HCT116 (cell line): ENCODE measurements at regions not wholly inside any gene's neighbourhood (a gene's known extent, or its start where the extent isn't known, plus 50 kb on each side); places are given as distances from the start of the nearest gene placed in this dataset.

Experiments used
- ATAC-seq: fragments of 200-7000 bp; cut with Tn5 transposase; 2 replicates; pipeline ENCODE4 v1.9.1; 2020; ENCODE audit warnings: mild to moderate bottlenecking, moderate library complexity
- BruUV-seq: library from RNA; stranded (reverse); fragments of 400-500 nt; replicated peaks from 2 replicates; lab custom pipeline; 2021; lab: Mats Ljungman, UMichigan
- CTCF ChIA-PET: fragments of 300-600 bp; sonication (Branson Sonifier 250); formaldehyde crosslinking; loops from one replicate; lab custom pipeline; 2021; ENCODE audit warnings: antibody characterized with exemption; lab: Charles Lee
- POLR2A ChIA-PET: fragments of 300-600, 350-600 bp; sonication (Branson Sonifier 250); formaldehyde crosslinking; loops from one replicate; lab custom pipeline; 2021; ENCODE audit warnings: antibody characterized with exemption; lab: Charles Lee
- RAD21 ChIA-PET, 2 experiments: fragments of 300-600 bp; sonication (Branson Sonifier 250); formaldehyde crosslinking; loops; one replicate each; lab custom pipeline; 2023; ENCODE audit warnings: low total read pairs in 2 of 2; ENCODE audit not compliant: uncharacterized antibody in 2 of 2, unreplicated experiment in 2 of 2, low non-redundant PET in 1 of 2; lab: Charles Lee
- DNase-seq: peaks from one replicate; pipeline ENCODE4 v3.0.0-alpha.2; 2010; ENCODE audit warnings: low read depth, low spot score
- H2AFZ ChIP-seq: fragments of 200-600 bp; shearing (Covaris generic), sonication (generic); 2 replicates; pipeline ENCODE4 v1.6.1; 2017; ENCODE audit warnings: low read depth, mixed run types, mixed read lengths, antibody characterized with exemption, low read length; ENCODE audit not compliant: poor library complexity, severe bottlenecking
- H3K27ac ChIP-seq: 2 replicates; pipeline ENCODE4 v1.5.1; 2012; ENCODE audit warnings: low read depth, low read length
- H3K27me3 ChIP-seq: fragments of 200-600 bp; sonication (generic); 2 replicates; pipeline ENCODE4 v1.6.1; 2016; ENCODE audit warnings: mixed run types, low read length, mixed read lengths; ENCODE audit not compliant: insufficient read depth
- H3K36me3 ChIP-seq, 2 experiments: fragments of 200-500 bp in 1 of 2; fragments of 200-600 bp in 1 of 2; sonication (Bioruptor generic) in 1 of 2; sonication (generic) in 1 of 2; 2 replicates each; pipeline versions ENCODE4 v1.5.1 to v1.6.1; 2014 to 2016; ENCODE audit warnings: low read length in 2 of 2, inconsistent platforms in 1 of 2, mixed read lengths in 1 of 2, mixed run types in 1 of 2; ENCODE audit not compliant: insufficient read depth in 2 of 2, control insufficient read depth in 1 of 2
- H3K4me1 ChIP-seq, 2 experiments: fragments of 200-600 bp in 1 of 2; sonication (generic) in 1 of 2; 2 replicates each; pipeline versions ENCODE4 v1.5.1 to v1.6.1; 2012 to 2017; ENCODE audit warnings: low read length in 2 of 2, inconsistent platforms in 1 of 2, mild to moderate bottlenecking in 1 of 2, mixed read lengths in 1 of 2, mixed run types in 1 of 2, moderate library complexity in 1 of 2; ENCODE audit not compliant: insufficient read depth in 2 of 2, control insufficient read depth in 1 of 2
- H3K4me2 ChIP-seq: fragments of 200-600 bp; sonication (generic); 2 replicates; pipeline ENCODE4 v1.6.1; 2017; ENCODE audit warnings: mixed run types, low read length, mixed read lengths
- H3K4me3 ChIP-seq, 2 experiments: fragments of 200-600 bp in 1 of 2; sonication (generic) in 1 of 2; replicated peaks in 1 of 2; 2 replicates each; pipeline ENCODE4 v1.5.1; 2011 to 2016; ENCODE audit warnings: low read length in 2 of 2, control low read depth in 1 of 2, low read depth in 1 of 2, mild to moderate bottlenecking in 1 of 2, mixed read lengths in 1 of 2, mixed run types in 1 of 2
- H3K79me2 ChIP-seq: fragments of 200-600 bp; sonication (generic); 2 replicates; pipeline ENCODE4 v1.6.1; 2017; ENCODE audit warnings: mild to moderate bottlenecking, mixed run types, low read length, moderate library complexity, mixed read lengths; ENCODE audit not compliant: insufficient read depth
- H3K9ac ChIP-seq: fragments of 200-600 bp; sonication (generic); 2 replicates; pipeline ENCODE4 v1.6.1; 2016; ENCODE audit warnings: low read length, mixed read lengths
- H3K9me2 ChIP-seq: fragments of 200-600 bp; sonication (generic), shearing (Covaris generic); 2 replicates; pipeline ENCODE4 v1.6.1; 2017; ENCODE audit warnings: mixed run types, mild to moderate bottlenecking, moderate library complexity; ENCODE audit not compliant: insufficient read depth
- H3K9me3 ChIP-seq, 2 experiments: fragments of 200-500 bp in 1 of 2; fragments of 200-600 bp in 1 of 2; sonication (Bioruptor generic) in 1 of 2; sonication (generic) in 1 of 2; 2 replicates each; pipeline ENCODE4 v1.6.1; 2014 to 2017; ENCODE audit warnings: low read length in 2 of 2, mixed read lengths in 2 of 2, inconsistent platforms in 1 of 2, low read depth in 1 of 2, mild to moderate bottlenecking in 1 of 2, mixed run types in 1 of 2, moderate library complexity in 1 of 2; ENCODE audit not compliant: control insufficient read depth in 1 of 2, insufficient read depth in 1 of 2
- H4K20me1 ChIP-seq: fragments of 200-600 bp; sonication (generic), shearing (Covaris generic); 2 replicates; pipeline ENCODE4 v1.6.1; 2017; ENCODE audit warnings: mixed run types, mild to moderate bottlenecking, moderate library complexity; ENCODE audit not compliant: insufficient read depth
- CBX3 ChIP-seq: IDR thresholded peaks from 2 replicates; pipeline ENCODE4 v1.6.1; 2012; ENCODE audit warnings: low read depth
- CTCF ChIP-seq, 3 experiments: fragments of 200-600 bp in 1 of 3; sonication (generic) in 1 of 3; IDR thresholded peaks in 2 of 3; conservative IDR thresholded peaks in 1 of 3; 2 replicates each; pipeline ENCODE4 v1.5.1; 2012 to 2017; ENCODE audit warnings: low read depth in 2 of 3, low read length in 2 of 3, antibody characterized with exemption in 1 of 3, borderline replicate concordance in 1 of 3, control low read depth in 1 of 3, mild to moderate bottlenecking in 1 of 3, mixed read lengths in 1 of 3, mixed run types in 1 of 3, moderate library complexity in 1 of 3; ENCODE audit not compliant: insufficient read depth in 1 of 3
- ELF1 ChIP-seq: IDR thresholded peaks from 2 replicates; pipeline ENCODE4 v1.6.1; 2012; ENCODE audit warnings: low read depth, borderline replicate concordance
- FOSL1 ChIP-seq: IDR thresholded peaks from 2 replicates; pipeline ENCODE4 v1.6.1; 2012; ENCODE audit warnings: low read depth
- JUND ChIP-seq: IDR thresholded peaks from 2 replicates; pipeline ENCODE4 v1.6.1; 2012
- SRF ChIP-seq: IDR thresholded peaks from 2 replicates; pipeline ENCODE4 v1.6.1; 2012; ENCODE audit warnings: low read depth
- YY1 ChIP-seq: IDR thresholded peaks from 2 replicates; pipeline ENCODE4 v1.6.1; 2011; ENCODE audit warnings: low read length, low read depth, moderate library complexity, mild to moderate bottlenecking; ENCODE audit not compliant: insufficient replicate concordance; ENCODE audit errors: extremely low read depth
- ZFX ChIP-seq: fragments of 450-650 bp; IDR thresholded peaks from 2 replicates; pipeline ENCODE4 v1.6.1; 2017
- ZNF274 ChIP-seq: fragments of 200-500 bp; sonication (Bioruptor generic); IDR thresholded peaks from 2 replicates; pipeline ENCODE4 v1.6.1; 2014; ENCODE audit warnings: mild to moderate bottlenecking, low read depth, low read length, inconsistent platforms
- intact Hi-C: fragments of 100-400 bp; cut with micrococcal nuclease; formaldehyde crosslinking; loops from 2 replicates; pipeline ENCODE4 v1.10.0; 2022

GRCh38 chr1:65724151-65724550 is 68.5 kb upstream of the PDE4B start:
- H2AFZ ChIP-seq: no peak overlapping the region
- no TSS peak for BruUV-seq
- H3K9me2 ChIP-seq: no peaks in the 10 kb centered on the region
- H3K27ac ChIP-seq: no peak overlapping the region
- H3K36me3 ChIP-seq: no peaks in the 10 kb centered on the region
- no peak overlapping the region for H3K4me3 ChIP-seq
- intact Hi-C loops: no loop called here
- CTCF ChIA-PET: no interaction called here
- H3K9me3 ChIP-seq: no peaks in the 10 kb centered on the region
- H4K20me1 ChIP-seq: no peaks in the 10 kb centered on the region
- no peak overlapping the region for H3K4me2 ChIP-seq
- DNase-seq: no peak
- H3K9ac ChIP-seq: no peak overlapping the region
- TF ChIP-seq SRF (no peak), YY1 (no peak), JUND (no peak), FOSL1 (no peak), CBX3 (no peak)
- POLR2A ChIA-PET: no interaction called here
- H3K27me3 ChIP-seq: no peaks in the 10 kb centered on the region
- no peak for ATAC-seq
- H3K4me1 ChIP-seq: no peaks in the 10 kb centered on the region
- RAD21 ChIA-PET: no interaction called here
- no peaks in the 10 kb centered on the region for H3K79me2 ChIP-seq

GRCh38 chr1:65725064-65725463 is 67.6 kb upstream of the PDE4B start:
- Histone ChIP-seq H3K36me3 (no peaks in the 10 kb centered on the region), H4K20me1 (no peaks in the 10 kb centered on the region), H3K9me3 (no peaks in the 10 kb centered on the region), H3K9me2 (no peaks in the 10 kb centered on the region), H3K4me2 (no peak overlapping the region), H3K79me2 (no peaks in the 10 kb centered on the region), H3K4me1 (no peaks in the 10 kb centered on the region), H3K27me3 (no peaks in the 10 kb centered on the region), H3K9ac (no peak overlapping the region), H3K27ac (no peak overlapping the region)
- intact Hi-C loops: no loop called here
- ChIA-PET POLR2A (no interaction called here), RAD21 (no interaction called here)
- ATAC-seq: no peak
- TF ChIP-seq FOSL1 (no peak), ELF1 (no peak), ZFX (no peak), CTCF (IDR thresholded peaks at IDR 0.05 in 2 of 3, conservative IDR thresholded peaks at IDR 0.05 in 1 of 3; ENCODE audit: borderline replicate concordance in 1 of 3, insufficient read depth in 1 of 3, low read depth in 2 of 3, low read length in 2 of 3) (no peak), ZNF274 (no peak)
- TF ChIP-seq, all 23 proteins: peak for 0
- no peak overlapping the region for H2AFZ ChIP-seq
- no peak overlapping the region for H3K4me3 ChIP-seq
- no peak for DNase-seq
- CTCF ChIA-PET: no interaction called here
- no TSS peak for BruUV-seq
